ENCODE measurements at regions not wholly inside any gene's neighbourhood (a gene's known extent, or its start where the extent isn't known, plus 50 kb on each side); places are given as distances from the start of the nearest gene placed in this dataset.

GRCh38 chr20:40815156-40816038 is 126.4 kb upstream of the MAFB start:
- DNase-seq (ENCODE audit: low spot score) (no peak), ATAC-seq (no peak)
- Mint-ChIP-seq H3K27ac (no peak overlapping the region), H3K27me3 (peaks cover 0 to 3% of the 10 kb centered on the region in 2 donors), H3K36me3 (no peaks in the 10 kb centered on the region), H3K4me3 (no peak overlapping the region), H3K9me3 (peaks cover 5% of the 10 kb centered on the region), H3K4me1 (ENCODE audit: low read depth in 2 of 2) (no peaks in the 10 kb centered on the region)

- Mint-ChIP-seq H3K9me3 (peaks cover 5% of the 10 kb centered on the region), H3K27ac (no peak overlapping the region), H3K27me3 (peaks cover 0 to 6% of the 10 kb centered on the region in 2 donors), H3K4me3 (no peak overlapping the region), H3K36me3 (no peaks in the 10 kb centered on the region), H3K4me1 (ENCODE audit: low read depth in 2 of 2) (no peaks in the 10 kb centered on the region)
- no peak for ATAC-seq
- DNase-seq (ENCODE audit: low spot score), result no peak
These were observed 127.0 kb upstream of the MAFB start for GRCh38 chr20:40816039-40816352.

DNA sequence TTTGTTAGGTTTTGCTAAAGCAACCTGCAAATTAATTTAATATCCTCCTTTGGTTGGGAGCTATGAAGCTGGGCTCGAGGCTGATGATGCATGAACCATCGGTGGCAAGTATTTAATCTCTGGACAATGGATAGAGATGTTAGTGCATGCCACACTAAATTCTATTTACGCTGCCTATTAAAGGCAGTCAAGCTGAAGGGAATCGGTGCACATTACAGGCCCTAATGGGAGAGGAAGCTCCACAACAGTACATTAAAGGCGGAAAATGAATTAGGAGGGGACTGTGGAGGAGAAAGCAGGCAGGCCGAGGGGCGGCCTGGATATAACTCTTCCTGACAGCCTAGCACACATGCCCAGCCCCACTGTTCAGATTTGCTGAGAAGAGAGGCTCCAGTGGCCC is 132.4 kb upstream of the MAFB start:
- Mint-ChIP-seq H3K4me3 (no peak overlapping the region), H3K36me3 (peaks cover 13% of the 10 kb centered on the region), H3K4me1 (ENCODE audit: low read depth in 2 of 2) (no peaks in the 10 kb centered on the region), H3K27ac (no peak overlapping the region), H3K27me3 (peaks cover 10 to 32% of the 10 kb centered on the region in 2 donors), H3K9me3 (peaks cover 8% of the 10 kb centered on the region)
- ATAC-seq (no peak), DNase-seq (ENCODE audit: low spot score) (no peak)

GRCh38 chr20:40826699-40827098 is 137.7 kb upstream of the MAFB start:
- Mint-ChIP-seq H3K27me3 (peaks cover 9 to 36% of the 10 kb centered on the region in 2 donors), H3K4me1 (ENCODE audit: low read depth in 2 of 2) (no peaks in the 10 kb centered on the region), H3K9me3 (peaks cover 3% of the 10 kb centered on the region), H3K36me3 (peaks cover 13% of the 10 kb centered on the region), H3K4me3 (no peak overlapping the region), H3K27ac (no peak overlapping the region)
- ATAC-seq (no peak), DNase-seq (ENCODE audit: low spot score) (no peak)

DNA sequence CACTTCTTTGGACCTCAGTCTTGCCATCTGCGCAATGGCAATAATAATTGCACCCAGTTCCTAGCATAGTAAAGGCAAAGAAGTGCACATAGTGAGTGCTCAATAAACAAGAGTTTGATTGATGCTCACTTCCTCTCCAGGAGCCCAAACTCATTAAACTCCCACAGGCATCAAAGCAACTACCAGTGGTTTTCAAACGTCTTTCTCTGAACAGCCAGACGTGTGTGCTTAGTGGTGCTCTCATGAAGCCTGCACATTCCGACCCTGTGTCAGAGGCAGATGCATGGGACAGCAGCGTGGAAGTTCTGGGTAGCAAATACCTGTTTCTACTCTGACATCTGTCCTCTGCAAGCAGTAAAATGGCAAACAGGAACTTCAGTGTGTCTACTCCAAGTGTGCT is 146.3 kb upstream of the MAFB start:
- Mint-ChIP-seq H3K4me3 (no peak overlapping the region), H3K27me3 (peaks cover 14 to 21% of the 10 kb centered on the region in 2 donors), H3K36me3 (peaks cover 6% of the 10 kb centered on the region), H3K27ac (no peak overlapping the region), H3K4me1 (ENCODE audit: low read depth in 2 of 2) (peaks cover 0 to 5% of the 10 kb centered on the region in 2 donors), H3K9me3 (peaks cover 4% of the 10 kb centered on the region)
- no peak for DNase-seq (ENCODE audit: low spot score)
- no peak for ATAC-seq

DNA sequence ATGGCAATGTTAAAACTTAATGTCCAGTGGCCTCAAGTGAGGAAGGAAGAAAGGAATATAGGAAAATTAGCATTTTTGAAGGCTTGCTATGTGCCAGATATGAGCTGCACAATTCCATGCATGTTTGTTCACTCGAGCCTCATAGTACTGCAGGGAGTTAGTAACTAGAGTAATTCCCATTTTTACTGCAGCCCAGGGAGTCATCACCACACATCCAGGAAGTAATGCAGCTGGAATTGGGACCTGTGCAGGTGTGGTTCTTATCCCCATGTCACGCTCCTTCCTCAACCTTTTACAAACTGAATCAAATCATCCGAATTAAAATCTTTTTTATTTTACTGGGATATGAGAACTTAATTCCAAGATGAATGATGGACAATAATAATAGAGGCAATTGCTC is 149.5 kb upstream of the MAFB start:
- ATAC-seq, result no peak
- Mint-ChIP-seq H3K36me3 (peaks cover 6% of the 10 kb centered on the region), H3K27ac (no peak overlapping the region), H3K4me1 (ENCODE audit: low read depth in 2 of 2) (peaks cover 0 to 13% of the 10 kb centered on the region in 2 donors), H3K9me3 (peaks cover 4% of the 10 kb centered on the region), H3K4me3 (no peak overlapping the region), H3K27me3 (peaks cover 14 to 27% of the 10 kb centered on the region in 2 donors)
- no peak for DNase-seq (ENCODE audit: low spot score)

GRCh38 chr20:40843251-40843650 is 154.2 kb upstream of the MAFB start:
- Mint-ChIP-seq H3K27me3 (peaks cover 0 to 10% of the 10 kb centered on the region in 2 donors), H3K9me3 (no peaks in the 10 kb centered on the region), H3K27ac (no peak overlapping the region), H3K4me3 (no peak overlapping the region), H3K36me3 (no peaks in the 10 kb centered on the region), H3K4me1 (ENCODE audit: low read depth in 2 of 2) (peaks cover 0 to 11% of the 10 kb centered on the region in 2 donors)
- ATAC-seq, result no peak
- DNase-seq (ENCODE audit: low spot score), result no peak

- Mint-ChIP-seq H3K36me3 (no peaks in the 10 kb centered on the region), H3K4me1 (ENCODE audit: low read depth in 2 of 2) (peaks cover 6 to 17% of the 10 kb centered on the region in 2 donors), H3K4me3 (no peak overlapping the region), H3K9me3 (no peaks in the 10 kb centered on the region), H3K27me3 (peaks cover 0 to 10% of the 10 kb centered on the region in 2 donors), H3K27ac (no peak overlapping the region)
- no peak for ATAC-seq
- no peak for DNase-seq (ENCODE audit: low spot score)
These were observed 155.3 kb upstream of the MAFB start for GRCh38 chr20:40844332-40844731.

DNA sequence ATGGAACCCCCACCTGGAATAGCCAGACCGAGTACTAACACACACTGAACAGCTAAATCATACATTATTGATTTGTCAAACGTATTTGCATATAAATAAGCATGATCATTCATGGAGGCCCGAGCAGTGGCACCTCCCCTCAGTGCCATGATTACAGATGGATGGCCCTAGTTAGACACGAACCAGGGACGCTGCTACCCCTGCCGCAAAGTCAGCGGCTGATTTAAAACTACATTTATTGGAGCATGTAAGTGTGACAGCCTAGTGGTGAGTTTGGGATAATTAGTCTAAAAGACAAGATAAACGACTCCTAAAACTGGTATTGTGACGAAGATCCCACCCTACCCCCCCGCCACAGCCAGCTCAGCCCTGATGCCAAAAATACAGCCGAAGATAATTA is 159.1 kb upstream of the MAFB start:
- no peaks in the 10 kb centered on the region for H3K9me3 Mint-ChIP-seq
- H3K4me3 Mint-ChIP-seq, result no peak overlapping the region
- ATAC-seq, result no peak
- no peaks in the 10 kb centered on the region for H3K36me3 Mint-ChIP-seq
- no peaks in the 10 kb centered on the region for H3K27me3 Mint-ChIP-seq
- H3K4me1 Mint-ChIP-seq (ENCODE audit: low read depth in 2 of 2), result peaks cover 8 to 12% of the 10 kb centered on the region in 2 donors
- no peak for DNase-seq (ENCODE audit: low spot score)
- H3K27ac Mint-ChIP-seq, result no peak overlapping the region

- H3K36me3 Mint-ChIP-seq, result no peaks in the 10 kb centered on the region
- no peak for ATAC-seq
- H3K4me3 Mint-ChIP-seq, result no peak overlapping the region
- peaks cover 8 to 12% of the 10 kb centered on the region in 2 donors for H3K4me1 Mint-ChIP-seq (ENCODE audit: low read depth in 2 of 2)
- H3K27me3 Mint-ChIP-seq, result no peaks in the 10 kb centered on the region
- no peak for DNase-seq (ENCODE audit: low spot score)
- no peaks in the 10 kb centered on the region for H3K9me3 Mint-ChIP-seq
- no peak overlapping the region for H3K27ac Mint-ChIP-seq
These were observed 159.5 kb upstream of the MAFB start for GRCh38 chr20:40848526-40848925.

DNA sequence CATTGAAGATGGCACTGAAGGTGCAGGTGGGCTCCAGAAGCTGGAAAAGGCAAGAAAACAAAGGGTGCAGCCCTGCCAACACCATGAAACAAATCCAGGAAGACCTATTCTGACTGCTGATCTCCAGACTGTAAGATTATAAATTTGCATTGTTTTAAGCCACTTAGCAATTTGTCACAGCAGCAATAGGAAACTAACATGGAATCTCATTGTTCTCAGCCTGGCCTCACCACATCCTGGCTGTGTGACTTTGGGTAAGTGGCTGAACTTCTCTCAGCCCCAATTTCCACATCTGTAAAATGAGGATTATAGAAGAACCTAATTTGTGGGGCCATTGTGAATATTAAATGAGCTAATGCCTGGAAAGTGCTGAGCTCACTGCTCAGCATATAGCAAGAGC is 160.4 kb upstream of the MAFB start:
- Mint-ChIP-seq H3K9me3 (no peaks in the 10 kb centered on the region), H3K4me3 (no peak overlapping the region), H3K4me1 (ENCODE audit: low read depth in 2 of 2) (peaks cover 8 to 10% of the 10 kb centered on the region in 2 donors), H3K36me3 (no peaks in the 10 kb centered on the region), H3K27ac (no peak overlapping the region), H3K27me3 (no peaks in the 10 kb centered on the region)
- DNase-seq (ENCODE audit: low spot score) (no peak), ATAC-seq (no peak)

GRCh38 chr20:40851051-40851450 is 162.0 kb upstream of the MAFB start:
- Mint-ChIP-seq H3K36me3 (no peaks in the 10 kb centered on the region), H3K27me3 (no peaks in the 10 kb centered on the region), H3K4me1 (ENCODE audit: low read depth in 2 of 2) (peaks cover 8 to 9% of the 10 kb centered on the region in 2 donors), H3K9me3 (no peaks in the 10 kb centered on the region), H3K4me3 (no peak overlapping the region), H3K27ac (no peak overlapping the region)
- DNase-seq (ENCODE audit: low spot score) (no peak), ATAC-seq (no peak)

- no peak overlapping the region for H3K27ac Mint-ChIP-seq
- DNase-seq (ENCODE audit: low spot score) (no peak), ATAC-seq (no peak)
- no peaks in the 10 kb centered on the region for H3K27me3 Mint-ChIP-seq
- no peak overlapping the region for H3K4me3 Mint-ChIP-seq
- H3K36me3 Mint-ChIP-seq, result no peaks in the 10 kb centered on the region
- no peaks in the 10 kb centered on the region for H3K9me3 Mint-ChIP-seq
- no peaks in the 10 kb centered on the region for H3K4me1 Mint-ChIP-seq (ENCODE audit: low read depth in 2 of 2)
These were observed 166.2 kb upstream of the MAFB start for GRCh38 chr20:40855269-40855668.

DNA sequence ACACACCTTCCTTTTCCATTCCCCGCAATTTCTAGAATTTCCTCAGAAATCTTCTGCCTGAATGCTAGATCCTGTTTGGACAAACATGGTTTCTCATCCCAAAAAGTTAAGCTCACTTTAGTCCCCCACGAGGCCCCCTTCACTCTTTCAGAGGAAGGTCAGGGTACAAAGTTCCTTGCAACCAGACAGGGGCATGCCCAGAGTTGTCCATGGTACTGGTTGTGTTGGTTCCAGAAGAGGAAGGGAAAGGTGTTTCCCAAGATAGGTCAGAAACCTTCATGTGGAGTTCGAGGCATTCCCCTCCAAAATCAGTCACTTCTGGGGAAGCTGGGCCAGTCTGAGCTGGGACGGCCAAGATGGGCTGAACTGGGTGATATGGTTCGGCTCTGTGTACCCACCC is 167.6 kb upstream of the MAFB start:
- H3K36me3 Mint-ChIP-seq, result no peaks in the 10 kb centered on the region
- H3K27ac Mint-ChIP-seq, result no peak overlapping the region
- H3K9me3 Mint-ChIP-seq, result no peaks in the 10 kb centered on the region
- H3K4me1 Mint-ChIP-seq (ENCODE audit: low read depth in 2 of 2), result no peaks in the 10 kb centered on the region
- ATAC-seq, result no peak
- H3K27me3 Mint-ChIP-seq, result no peaks in the 10 kb centered on the region
- no peak overlapping the region for H3K4me3 Mint-ChIP-seq
- no peak for DNase-seq (ENCODE audit: low spot score)

DNA sequence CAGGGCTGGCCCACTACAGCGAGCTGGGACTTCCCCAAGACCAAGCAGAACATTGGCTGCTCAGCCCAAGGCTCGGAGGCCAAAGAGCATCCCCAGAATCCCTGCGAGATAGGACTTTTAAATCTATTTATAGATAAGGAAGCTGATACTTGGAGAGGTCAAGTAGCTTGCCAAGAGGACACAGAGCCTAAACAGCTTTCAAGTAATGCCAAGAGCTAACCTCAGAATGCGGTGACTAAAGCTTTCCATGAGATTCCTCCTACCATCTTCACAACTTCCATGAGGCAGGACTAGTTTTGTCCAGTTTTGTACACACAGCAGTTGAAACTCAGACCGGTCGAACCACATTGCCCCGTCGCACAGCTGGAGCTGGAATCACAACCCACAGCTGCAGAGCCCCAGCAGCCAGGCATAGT is 168.1 kb upstream of the TOP1 start:
- H3K4me1 Mint-ChIP-seq (ENCODE audit: low read depth in 2 of 2), result no peaks in the 10 kb centered on the region
- H3K36me3 Mint-ChIP-seq, result no peaks in the 10 kb centered on the region
- no peaks in the 10 kb centered on the region for H3K27me3 Mint-ChIP-seq
- H3K4me3 Mint-ChIP-seq, result no peak overlapping the region
- DNase-seq (ENCODE audit: low spot score), result no peak
- ATAC-seq, result no peak
- no peak overlapping the region for H3K27ac Mint-ChIP-seq
- H3K9me3 Mint-ChIP-seq, result no peaks in the 10 kb centered on the region

Data from natural killer cell treated with Interleukin-12 subunit alpha and Interleukin-12 subunit beta and Interleukin-15 and Interleukin-18, amount 100 ng/mL, for 72 hours (primary cell).